ENCODE measurements at regions not wholly inside any gene's neighbourhood (a gene's known extent, or its start where the extent isn't known, plus 50 kb on each side); places are given as distances from the start of the nearest gene placed in this dataset.

DNA sequence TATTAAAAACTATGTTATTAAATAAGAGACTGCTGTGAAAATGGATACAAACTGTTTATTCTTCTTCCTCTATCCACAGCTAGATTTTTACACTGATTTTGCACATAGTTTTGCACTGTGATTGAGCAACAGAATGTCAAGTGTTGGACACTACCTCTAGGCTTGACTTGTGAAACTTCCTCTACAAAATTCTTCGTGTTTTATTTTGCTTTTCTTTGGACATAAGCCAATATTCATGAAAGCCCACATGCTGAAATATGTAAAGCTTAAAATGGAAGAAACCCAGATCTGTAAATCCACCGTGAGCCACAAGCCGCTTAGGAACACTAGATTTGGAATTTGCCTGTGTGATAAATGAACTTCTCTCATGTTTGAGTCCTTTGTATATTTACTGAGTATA, 849.4 kb downstream of the FSTL5 start:
- CTCF ChIA-PET, result interaction anchor here (1.1 kb wide), 1 partner anchor 638 kb away, joined by 3 read pairs; no protein-coding TSS in a partner anchor
- POLR2A ChIA-PET, result no interaction called here
- H2AFZ ChIP-seq (ENCODE audit: low read depth, low read length), result no peak overlapping the region
- H3K9me3 ChIP-seq (replicated peaks; ENCODE audit: control insufficient read depth, insufficient read depth, low read length), result no peaks in the 10 kb centered on the region
- no peak overlapping the region for H3K27ac ChIP-seq (ENCODE audit: insufficient read depth, low read depth, low read length)
- no peaks in the 10 kb centered on the region for H3K9me1 ChIP-seq (replicated peaks; ENCODE audit: control insufficient read depth, extremely low read depth, insufficient read depth, low read length)
- H3K4me1 ChIP-seq (ENCODE audit: control insufficient read depth, extremely low read depth, insufficient read depth, low read length), result no peaks in the 10 kb centered on the region
- no peaks in the 10 kb centered on the region for H3K36me3 ChIP-seq (ENCODE audit: control insufficient read depth in 2 of 2, extremely low read depth in 1 of 2, insufficient read depth in 2 of 2, low read length in 2 of 2)
- H3K9ac ChIP-seq (replicated peaks; ENCODE audit: extremely low read depth, insufficient read depth, low read length), result no peak overlapping the region
- no peaks in the 10 kb centered on the region for H3K79me2 ChIP-seq (ENCODE audit: control insufficient read depth, insufficient read depth, low read length)
- H4K20me1 ChIP-seq (replicated peaks; ENCODE audit: control insufficient read depth, extremely low read depth, insufficient read depth, low read length), result no peaks in the 10 kb centered on the region
- FAIRE-seq, result no peak
- intact Hi-C loops (cut with micrococcal nuclease), result no loop called here
- no peak overlapping the region for H3K4me2 ChIP-seq (ENCODE audit: insufficient read depth, low read length)
- TF ChIP-seq JUN (IDR thresholded peaks at IDR 0.05; ENCODE audit: borderline replicate concordance, insufficient read depth, insufficient read length, low read depth), result no peak
- no peak for TF ChIP-seq GATA2 (IDR thresholded peaks at IDR 0.05; ENCODE audit: insufficient read depth, insufficient read length, low read depth, low read length)
- TF ChIP-seq, protein P1, sequence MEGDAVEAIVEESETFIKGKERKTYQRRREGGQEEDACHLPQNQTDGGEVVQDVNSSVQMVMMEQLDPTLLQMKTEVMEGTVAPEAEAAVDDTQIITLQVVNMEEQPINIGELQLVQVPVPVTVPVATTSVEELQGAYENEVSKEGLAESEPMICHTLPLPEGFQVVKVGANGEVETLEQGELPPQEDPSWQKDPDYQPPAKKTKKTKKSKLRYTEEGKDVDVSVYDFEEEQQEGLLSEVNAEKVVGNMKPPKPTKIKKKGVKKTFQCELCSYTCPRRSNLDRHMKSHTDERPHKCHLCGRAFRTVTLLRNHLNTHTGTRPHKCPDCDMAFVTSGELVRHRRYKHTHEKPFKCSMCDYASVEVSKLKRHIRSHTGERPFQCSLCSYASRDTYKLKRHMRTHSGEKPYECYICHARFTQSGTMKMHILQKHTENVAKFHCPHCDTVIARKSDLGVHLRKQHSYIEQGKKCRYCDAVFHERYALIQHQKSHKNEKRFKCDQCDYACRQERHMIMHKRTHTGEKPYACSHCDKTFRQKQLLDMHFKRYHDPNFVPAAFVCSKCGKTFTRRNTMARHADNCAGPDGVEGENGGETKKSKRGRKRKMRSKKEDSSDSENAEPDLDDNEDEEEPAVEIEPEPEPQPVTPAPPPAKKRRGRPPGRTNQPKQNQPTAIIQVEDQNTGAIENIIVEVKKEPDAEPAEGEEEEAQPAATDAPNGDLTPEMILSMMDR (IDR thresholded peaks at IDR 0.05; ENCODE audit: extremely low read depth in 1 of 2, insufficient read depth in 1 of 2, low read depth in 1 of 2, low read length in 2 of 2), result no peak
- no peak for TF ChIP-seq EZH2 (IDR thresholded peaks at IDR 0.05; ENCODE audit: borderline replicate concordance, low read depth, low read length, severe bottlenecking)
- no peak for TF ChIP-seq FOS (IDR thresholded peaks at IDR 0.05; ENCODE audit: borderline replicate concordance, insufficient read depth, low read length)
- TF ChIP-seq MYC (IDR thresholded peaks at IDR 0.05; ENCODE audit: low read depth, low read length), result no peak
- no peak for TF ChIP-seq POLR2A (IDR thresholded peaks at IDR 0.05; ENCODE audit: low read depth, low read length)
- no peak for TF ChIP-seq POLR2AphosphoS5 (IDR thresholded peaks at IDR 0.05; ENCODE audit: insufficient read depth, low read depth, low read length)
- TF ChIP-seq, protein P2, sequence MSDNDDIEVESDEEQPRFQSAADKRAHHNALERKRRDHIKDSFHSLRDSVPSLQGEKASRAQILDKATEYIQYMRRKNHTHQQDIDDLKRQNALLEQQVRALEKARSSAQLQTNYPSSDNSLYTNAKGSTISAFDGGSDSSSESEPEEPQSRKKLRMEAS (IDR thresholded peaks at IDR 0.05; ENCODE audit: insufficient read depth, insufficient read length), result no peak
- H3K27me3 ChIP-seq (ENCODE audit: control insufficient read depth in 2 of 2, insufficient read depth in 2 of 2, low read length in 2 of 2), result no peaks in the 10 kb centered on the region
- no TSS peak for BruUV-seq (replicated peaks)
- dilution Hi-C loops (cut with MboI; ENCODE audit: extremely low pct_ligation_motif_present, low sequenced_read_pairs), result no loop called here
- no peak for DNase-seq (ENCODE audit: low read depth, low spot score)
- no peak overlapping the region for H3K4me3 ChIP-seq (replicated peaks in 1 of 3; ENCODE audit: insufficient read depth in 1 of 3, low read depth in 1 of 3, low read length in 3 of 3)

Measured in endothelial cell of umbilical vein (primary cell).